ENCODE measurements at regions not wholly inside any gene's neighbourhood (a gene's known extent, or its start where the extent isn't known, plus 50 kb on each side); places are given as distances from the start of the nearest gene placed in this dataset.

DNA sequence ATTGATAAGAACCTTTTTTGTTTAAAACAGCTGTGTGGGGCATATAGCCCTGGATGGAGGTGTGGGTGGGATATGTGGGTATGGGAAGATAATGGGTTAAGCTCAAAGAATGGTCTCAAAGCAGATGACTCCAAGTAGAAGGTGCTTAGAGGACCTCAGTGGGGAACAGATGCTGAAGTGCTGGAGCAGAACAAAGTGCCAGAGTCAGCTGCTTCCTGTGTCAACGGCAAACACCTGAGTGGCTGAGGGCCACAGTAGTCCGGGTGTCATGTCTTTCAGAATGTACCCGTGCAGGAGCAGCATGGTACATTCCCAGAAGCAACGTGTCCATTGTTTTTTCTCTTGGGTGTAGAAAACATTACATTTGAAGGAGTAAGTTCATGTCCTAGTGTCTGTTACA is 210.6 kb downstream of the CCNG2 start:
- no peak for DNase-seq (ENCODE audit: low read depth)

DNA sequence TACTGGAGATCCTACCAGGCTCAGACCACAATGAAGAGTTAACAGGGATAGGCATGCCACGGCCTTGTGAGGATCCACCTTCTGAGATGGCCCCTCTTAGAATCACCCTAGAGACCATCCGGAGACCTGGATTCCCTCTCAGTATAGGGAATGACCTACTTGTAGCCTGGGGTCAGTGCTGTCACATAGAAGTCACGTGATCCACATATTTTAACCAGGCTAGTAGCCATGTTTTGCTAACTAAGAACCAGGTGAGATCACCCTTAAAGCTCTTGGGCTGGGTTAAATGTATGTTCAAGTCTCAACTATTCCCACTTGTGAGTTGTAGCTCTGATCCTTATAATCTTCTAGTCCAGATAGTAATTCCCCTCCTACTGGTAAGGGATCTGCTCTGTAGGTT is 215.4 kb downstream of the CCNG2 start:
- DNase-seq (ENCODE audit: low read depth) = no peak

DNA sequence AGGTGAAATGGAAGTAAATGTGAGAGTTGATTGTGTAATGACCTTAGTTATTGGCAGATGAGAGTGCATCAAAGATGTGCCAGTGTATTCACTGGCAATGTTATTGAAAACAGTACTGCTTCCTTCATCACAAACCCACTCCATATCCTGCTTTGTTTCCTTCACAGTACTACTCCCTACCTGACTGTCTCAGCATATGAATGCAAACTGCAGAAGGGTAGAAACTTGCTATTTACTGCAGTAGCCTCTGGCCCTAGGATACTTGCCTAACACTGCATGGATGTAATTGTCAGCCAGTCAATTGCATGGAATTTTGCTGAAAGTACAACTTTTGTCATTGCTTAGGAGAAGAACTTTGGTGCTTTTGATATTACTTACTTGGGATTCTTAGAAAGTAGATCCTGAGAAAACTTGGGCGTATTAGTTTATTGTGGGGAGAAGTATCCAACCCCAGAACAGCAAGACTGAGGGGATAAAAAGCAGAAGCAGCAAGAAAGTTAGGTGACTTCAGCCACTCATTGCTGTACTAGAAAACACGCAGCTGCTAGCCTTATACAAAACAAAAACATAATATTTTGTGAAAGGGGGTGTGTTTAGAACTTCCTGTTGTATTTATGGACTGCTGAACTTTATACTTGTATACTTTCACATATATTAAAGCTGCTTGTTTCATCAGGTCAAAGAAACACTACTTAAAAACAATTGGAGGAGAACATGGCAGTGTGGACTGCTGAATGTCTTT is 219.0 kb downstream of the CCNG2 start:
- no peak for DNase-seq (ENCODE audit: low read depth)

DNA sequence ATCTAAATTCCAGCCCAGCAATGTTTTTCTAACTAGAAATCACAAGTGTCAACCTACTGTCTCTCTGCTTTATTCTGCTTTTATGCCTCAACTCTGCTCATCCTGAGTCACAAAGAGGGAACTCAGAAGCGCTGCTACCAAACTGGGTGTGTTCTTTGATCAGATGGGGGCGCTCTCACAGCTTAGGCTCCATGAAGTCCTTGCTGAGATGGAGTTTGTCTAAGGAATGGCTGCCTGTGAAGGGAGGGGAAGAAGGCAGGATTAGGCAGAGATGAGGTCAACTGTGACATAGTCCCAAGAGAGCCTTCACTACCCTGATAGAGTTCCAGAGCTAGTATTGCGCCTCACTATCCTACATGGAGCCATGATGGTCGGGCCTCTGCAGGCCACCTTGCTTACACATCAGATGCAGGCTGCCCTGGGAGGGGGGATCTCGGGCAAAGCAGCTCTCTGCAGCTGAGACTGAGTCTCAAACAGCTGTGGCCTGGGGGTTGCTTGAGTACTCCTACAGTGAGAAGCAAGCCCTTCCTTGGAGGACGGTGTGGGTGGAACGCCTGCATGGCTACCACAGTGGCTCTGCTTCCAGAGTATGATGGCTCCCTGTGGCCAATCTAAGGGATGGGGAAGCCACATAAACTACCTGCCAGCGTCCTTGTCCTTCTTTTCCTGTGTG is 219.9 kb downstream of the CCNG2 start:
- no peak for DNase-seq (ENCODE audit: low read depth)

DNA sequence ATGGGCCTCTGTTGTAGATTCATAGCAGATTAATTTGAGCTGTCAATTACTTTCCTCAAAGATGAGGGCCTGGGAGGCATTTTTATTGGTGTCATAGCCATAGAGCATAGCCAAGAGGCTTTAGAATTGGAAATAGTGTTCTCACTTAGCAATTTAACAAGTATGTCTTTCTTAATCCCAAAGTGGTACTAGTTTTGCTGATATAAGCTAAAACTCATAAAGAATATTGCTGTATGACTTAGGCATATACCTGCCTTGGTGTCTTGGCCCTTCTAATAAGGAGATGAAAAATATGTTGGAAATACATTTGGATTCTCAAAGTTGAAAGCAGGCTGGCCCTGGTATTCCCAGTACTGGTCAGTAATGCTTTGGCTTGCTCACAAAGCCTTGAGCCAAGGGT is 221.5 kb upstream of the CXCL13 start:
- no peak for DNase-seq (ENCODE audit: low read depth)

DNA sequence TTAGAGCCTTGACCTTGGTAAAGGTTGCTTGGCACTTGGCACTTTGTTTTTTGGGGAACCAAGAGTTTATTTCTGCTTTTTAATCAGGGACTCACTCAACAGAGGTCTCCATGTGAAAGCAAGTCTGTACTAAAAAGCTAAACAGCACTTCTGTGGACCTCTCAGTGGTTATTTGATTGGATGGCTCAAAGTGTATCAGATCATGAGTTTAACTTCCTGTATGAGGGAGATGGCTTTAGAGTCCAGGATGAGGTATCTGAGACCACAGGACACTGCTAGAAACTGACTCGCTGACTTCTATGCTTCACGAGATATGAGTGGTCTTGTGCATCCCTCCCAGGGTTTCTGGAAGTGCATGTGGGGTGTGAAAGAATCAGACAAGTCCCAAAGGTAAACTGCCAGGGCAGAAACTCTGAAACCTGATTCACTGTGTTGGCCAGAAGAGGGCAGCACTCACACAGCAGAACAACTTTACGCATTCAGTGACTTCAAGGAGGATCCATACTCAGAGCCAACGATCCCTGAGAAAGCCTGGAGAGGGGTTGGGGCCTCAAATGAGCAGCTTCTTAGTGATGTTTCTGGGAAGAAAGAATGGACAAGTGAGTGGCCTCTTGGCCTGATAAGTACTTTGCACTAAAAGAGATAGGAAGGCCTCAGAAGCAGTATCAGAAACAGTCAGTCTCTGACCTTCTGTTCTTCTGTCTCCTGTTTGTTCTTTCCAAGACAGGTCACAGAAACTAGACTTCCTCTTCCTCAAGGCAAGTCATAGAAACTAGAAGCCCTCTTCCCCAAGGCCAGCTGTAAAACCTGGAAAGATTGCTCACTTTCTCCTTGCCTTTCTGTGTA is 220.3 kb upstream of the CXCL13 start:
- peak; percentile 15 for DNase-seq (ENCODE audit: low read depth)

DNA sequence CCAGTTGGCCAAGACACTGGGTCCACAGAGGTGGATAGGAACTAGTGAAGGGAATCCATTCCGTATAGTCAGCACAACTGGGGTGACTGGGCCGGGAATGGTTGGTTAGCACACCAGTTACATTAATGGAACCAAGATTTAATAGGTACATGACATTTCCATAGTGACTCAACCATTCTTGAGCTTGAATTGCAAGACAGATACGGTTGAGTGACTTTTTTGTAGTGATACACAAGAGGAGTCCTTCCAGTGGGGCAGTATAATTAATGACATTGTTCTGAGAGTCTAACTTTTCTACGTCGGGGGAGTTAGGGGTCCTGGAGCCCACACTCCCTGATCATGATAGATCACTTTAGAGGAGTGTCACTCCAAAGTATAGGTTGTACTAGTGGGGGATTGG is 211.6 kb upstream of the CXCL13 start:
- no peak for DNase-seq (ENCODE audit: low read depth)

DNA sequence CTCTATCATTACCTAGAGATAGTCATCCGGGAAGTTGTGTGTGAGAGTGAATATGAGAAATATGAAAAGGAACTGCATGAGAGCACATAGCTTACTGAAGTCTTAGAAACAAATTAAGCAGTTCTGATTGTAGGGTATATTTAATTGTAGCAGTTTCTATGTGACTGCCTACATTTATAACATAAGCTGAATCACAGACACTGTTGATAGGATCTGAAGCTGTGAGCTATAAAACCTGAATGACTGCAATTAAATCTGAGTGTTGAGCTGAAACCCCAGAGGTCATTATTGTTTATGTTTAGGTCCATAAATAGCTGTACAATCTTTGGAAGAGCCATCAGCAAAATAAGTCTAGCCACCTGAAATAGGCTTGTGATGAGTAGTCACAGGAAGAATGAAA is 210.1 kb upstream of the CXCL13 start:
- no peak for DNase-seq (ENCODE audit: low read depth)

DNA sequence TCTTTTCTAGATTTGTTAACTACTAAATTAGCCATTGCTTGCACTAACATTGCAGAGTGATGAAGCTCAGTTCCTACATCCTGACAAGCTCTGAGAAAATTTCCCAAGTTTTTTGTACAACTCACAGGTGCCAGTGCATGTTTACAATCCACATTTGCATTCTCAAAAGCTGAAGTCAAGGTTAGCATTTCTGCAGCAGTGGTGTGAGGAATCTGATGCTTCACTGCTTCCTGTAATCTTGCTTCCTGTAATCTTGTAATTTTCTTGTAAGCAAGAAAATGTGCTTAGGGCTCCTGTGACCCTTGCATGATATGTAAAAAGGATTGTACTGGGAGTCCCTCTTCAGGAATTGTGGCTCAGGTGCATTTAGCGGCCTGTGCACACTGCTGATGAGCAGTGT is 207.4 kb upstream of the CXCL13 start:
- DNase-seq (ENCODE audit: low read depth) = no peak

DNA sequence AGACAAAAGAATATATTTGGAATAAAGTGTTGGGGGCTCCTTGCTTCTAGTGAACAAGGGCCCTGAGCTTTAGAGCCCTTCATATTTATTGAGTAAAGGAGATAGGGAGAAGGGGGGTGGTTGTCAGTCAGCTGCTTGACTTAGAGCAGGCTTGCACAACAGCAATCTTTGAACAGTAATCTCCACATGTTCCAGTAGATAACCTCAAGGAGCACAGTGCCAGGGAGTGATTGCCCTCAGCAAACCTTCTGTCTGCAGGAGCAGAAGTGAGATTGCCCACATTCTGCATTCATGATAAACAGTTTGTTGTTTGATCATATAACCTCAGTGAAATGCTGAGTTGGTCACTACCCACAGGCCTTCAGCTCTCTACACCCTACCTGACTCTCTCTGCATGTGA is 205.8 kb upstream of the CXCL13 start:
- no peak for DNase-seq (ENCODE audit: low read depth)

DNA sequence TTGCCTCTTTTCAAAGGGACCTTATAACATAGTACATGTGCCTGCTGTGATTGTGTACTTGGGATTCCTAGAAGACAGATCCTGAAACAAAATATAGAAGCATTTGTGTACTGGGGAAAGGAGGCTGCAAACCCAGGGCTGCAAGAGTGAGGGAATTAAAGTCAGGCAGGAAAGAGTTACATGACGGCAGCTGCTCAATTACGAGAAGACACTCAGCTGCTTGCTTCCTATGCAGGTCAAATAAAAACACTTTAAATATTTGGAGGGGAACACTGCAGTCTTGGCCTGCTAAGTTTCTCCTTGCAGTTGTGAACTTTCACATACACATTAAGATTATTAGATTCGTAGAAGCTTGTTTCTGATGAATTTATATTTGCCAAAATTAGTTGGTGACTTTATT is 191.9 kb upstream of the CXCL13 start:
- DNase-seq (ENCODE audit: low read depth) = no peak

DNA sequence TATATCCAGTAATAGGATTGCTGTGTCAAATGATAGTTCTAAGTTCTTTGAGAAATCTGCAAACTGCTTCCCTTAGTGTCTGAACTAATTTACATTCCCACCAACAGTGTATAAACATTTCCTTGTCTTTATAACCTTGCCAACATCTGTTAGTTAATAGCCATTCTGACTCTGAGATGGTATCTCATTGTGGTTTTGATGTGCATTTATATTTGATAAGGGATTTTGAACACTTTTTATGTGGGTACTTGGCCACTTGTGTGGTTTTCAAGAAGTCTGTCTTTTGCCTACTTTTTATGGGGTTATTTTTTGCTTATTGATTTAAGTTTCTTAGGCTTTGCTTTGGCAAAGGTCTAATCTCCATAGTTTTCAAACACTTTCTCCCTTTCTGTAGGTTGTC is 189.9 kb upstream of the CXCL13 start:
- no peak for DNase-seq (ENCODE audit: low read depth)

DNA sequence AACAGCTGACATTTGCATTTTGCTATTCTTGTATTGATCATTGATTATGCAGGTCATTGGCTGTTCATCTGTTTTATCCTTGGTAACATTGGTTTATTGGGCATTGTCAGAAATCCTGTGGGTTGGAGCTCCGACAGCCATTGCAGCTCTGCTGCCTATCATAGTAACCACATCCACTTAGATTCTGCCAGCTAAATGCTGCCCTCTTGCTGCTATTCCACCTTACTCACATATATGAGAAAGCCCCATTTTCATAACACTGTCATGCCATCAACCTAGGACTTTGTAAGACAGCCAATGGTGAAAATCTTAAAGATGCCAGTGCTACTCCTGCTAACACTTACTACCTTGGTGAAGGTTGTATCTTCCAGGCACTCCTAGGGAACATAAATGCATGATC is 187.3 kb upstream of the CXCL13 start:
- DNase-seq (ENCODE audit: low read depth) = no peak

DNA sequence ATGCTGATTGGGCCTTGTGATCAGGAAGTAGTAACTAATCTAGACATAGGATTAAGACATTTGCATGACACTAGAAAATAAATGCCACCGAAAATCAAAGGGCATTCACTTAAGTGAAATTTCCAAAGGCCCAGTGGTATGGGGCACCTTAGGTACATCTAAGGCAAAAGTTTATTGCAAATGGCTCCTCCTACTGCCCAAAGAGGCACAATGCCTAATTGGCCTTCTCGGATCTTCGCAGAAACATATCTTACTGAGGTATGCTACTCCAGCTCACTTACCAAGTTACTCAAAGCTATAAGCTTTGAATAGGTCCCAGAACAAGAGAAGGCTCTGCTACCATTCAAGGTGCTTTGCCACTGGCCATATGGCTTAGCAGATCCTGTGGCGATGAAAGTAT is 174.8 kb upstream of the CXCL13 start:
- DNase-seq (ENCODE audit: low read depth) = no peak

DNA sequence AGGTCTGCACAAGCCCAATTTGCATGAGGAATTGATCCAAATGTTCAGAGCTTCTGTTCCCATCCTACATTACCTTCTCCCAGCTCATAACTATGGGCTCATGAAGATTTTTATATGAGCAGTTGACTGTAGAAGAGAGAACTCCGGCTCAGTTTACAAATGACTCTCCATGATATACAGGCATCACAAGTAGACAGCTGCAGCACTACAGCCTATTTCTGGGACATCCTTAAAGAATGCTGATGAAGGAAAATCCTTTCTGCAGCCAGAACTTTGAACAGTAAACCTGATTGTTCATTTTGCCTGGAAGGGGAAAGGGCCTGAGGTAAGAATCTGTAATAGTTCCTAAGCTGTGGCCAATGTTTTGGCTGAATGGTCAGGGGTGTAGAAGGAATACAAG is 174.1 kb upstream of the CXCL13 start:
- no peak for DNase-seq (ENCODE audit: low read depth)

DNA sequence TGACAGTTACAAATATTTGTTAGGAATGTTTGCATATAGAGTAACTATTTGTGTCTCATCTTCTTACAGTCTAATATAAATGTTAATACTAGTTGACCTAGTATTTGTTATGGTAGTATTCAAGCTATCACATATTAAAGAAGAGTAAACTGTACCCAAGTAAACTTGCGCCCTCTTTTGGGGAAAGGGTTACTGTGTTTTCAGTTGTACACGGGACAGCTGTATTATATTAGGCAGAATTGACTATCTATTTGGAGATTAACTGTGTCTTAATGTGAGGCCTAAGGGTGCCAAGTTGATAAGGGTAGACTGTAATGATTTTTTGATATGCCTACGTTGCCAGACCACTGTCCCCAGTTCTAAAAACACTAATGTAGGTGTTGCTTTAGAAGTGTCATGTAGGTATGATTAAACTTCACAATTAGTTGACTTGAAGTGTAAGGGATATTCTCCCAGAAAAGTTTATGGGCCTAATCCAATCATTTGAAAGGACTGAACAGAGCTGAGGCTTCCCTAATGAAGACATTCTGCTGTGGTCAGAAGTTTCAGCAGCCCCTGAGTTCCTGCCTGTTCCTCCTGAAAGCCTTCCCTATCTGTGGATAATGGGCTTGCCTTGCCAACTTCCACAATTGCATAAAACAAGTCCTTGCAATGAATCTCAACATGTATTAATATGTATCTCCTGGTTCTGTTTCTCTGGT is 172.8 kb upstream of the CXCL13 start:
- no peak for DNase-seq (ENCODE audit: low read depth)

DNA sequence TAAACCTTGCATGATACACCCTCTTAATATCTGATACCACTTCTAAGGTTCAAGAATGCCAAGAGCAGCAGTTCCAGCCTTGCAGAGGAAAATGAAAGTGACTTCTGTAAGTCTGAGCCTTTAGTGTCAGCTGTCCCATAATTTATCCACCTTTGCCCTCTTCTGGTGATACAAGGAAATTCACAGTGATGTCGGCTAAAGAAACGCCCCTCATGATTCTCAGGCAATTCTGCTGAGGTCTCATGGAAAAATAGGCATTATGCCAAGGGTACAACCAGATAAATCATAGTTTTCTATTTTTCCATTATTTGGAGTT is 172.2 kb upstream of the CXCL13 start:
- DNase-seq (ENCODE audit: low read depth) = no peak

DNA sequence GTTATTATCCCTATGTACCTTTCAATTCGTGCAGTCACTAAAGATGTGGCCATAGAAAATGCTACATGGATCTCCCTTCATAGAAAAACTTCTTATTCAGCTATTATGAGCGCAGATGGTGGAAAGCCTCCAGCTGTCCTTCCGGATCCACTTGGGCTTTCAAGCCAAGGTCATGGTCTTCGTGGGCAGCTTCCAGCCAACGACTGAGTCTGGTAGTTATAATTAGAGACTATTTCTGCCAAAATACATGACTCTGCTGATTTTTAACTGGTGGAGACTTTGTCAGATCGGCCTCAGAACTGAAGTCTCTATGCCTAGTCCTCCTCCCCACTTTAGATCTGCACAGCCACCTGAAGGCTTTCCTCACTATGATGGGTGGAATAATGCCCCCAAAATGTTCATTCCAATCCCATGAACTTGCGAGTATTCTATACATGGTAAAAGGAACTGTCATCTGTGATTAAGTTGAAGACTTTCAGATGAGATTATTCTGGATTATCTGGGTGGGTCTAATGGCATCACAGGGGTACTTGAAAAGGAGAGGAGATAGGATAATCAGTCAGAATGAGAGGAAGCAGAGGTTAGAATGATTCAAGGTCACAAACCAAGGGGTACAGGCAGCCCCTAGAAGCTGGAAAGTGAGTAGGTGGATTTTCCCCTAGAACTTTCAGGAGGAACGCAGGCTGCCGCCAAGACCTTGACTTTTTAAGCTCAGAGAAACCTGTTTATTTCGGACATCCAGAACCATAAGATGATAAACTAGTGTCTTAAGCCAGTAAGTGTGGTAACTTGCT is 171.1 kb upstream of the CXCL13 start:
- no peak for DNase-seq (ENCODE audit: low read depth)

DNA sequence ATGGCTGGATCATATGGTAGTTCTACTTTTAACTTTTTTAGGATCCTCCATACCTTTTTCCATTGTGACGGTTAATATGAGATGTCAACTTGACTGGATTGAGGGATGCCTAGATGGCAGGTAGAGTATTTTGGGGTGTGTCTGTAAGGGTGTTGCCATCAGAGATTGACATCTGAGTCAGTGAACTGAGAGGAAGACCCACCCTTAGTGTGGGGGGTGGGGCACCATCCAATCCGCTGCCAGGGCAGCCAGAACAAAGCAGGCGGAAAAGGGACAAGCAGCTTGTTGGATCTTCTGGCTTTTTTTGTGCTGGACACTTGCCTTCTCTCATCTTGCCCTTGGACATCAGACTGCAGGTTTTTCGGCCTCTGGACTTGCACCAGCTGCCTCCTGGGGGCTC is 168.5 kb upstream of the CXCL13 start:
- no peak for DNase-seq (ENCODE audit: low read depth)

DNA sequence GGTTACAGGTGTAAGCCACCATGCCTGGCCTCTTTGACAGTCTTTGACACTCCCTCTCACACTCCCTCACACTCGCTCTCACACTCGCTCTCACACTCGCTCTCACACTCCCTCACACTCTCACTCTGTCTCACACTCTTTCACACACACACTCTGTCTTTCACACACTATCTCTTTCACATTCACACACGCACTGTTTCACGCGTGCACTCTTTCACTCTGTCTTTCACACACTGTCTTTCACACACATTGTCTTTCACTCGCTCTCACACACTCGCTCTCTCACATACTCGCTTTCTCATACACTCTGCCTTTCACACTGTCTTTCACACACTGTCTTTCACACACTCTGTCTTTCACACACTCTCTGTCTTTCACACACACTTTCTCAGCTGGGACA is 167.1 kb upstream of the CXCL13 start:
- DNase-seq (ENCODE audit: low read depth) = no peak

DNA sequence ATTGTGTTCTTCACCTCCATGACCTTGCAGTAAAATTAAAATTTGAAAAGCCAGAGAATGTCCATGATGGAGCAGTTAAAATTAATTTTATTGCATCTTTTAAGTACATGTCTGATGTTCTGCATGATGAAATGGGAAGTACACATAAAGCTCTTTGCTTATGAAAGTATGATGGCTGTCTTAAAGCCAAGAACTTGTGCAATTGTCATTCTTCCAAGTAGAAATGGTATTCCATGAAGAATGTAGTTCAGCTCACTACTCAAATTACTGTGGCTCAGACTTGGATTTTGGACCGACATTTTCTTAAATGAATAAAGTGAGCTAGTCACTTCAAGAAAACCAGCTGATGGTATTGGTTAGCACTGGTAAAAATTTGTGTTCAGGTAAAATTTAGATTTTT is 161.7 kb upstream of the CXCL13 start:
- DNase-seq (ENCODE audit: low read depth) = no peak

DNA sequence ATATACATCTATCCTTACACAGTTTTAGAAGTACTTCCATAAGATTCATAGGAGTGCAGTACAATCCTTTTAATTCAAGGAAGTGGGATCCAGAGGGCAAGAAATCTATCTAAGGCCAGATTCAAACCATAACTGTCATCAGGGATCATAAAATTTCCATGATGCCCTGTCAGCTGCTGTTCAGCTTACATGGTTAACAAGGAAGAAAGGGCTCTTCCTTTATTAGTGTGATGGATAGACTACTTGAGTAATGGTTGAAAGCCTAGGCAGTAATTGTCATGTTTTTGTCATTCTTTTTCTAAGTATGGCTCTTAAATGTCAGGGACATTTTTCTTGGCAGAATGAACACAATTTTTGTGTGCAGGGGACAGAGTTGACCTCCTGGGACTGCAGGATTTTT is 159.8 kb upstream of the CXCL13 start:
- DNase-seq (ENCODE audit: low read depth) = no peak

All from T follicular helper cell (primary cell).